GM23338 (cell line): ENCODE measurements at regions not wholly inside any gene's neighbourhood (a gene's known extent, or its start where the extent isn't known, plus 50 kb on each side); places are given as distances from the start of the nearest gene placed in this dataset.

Experiments used
- CREB1 ChIP-seq: fragments of 250-450 bp; sonication (Bioruptor Pico); IDR thresholded peaks from 2 replicates; pipeline ENCODE4 v1.5.0; 2020; ENCODE audit warnings: low read depth, mild to moderate bottlenecking, moderate library complexity
- CTCF ChIP-seq, 2 experiments: fragments of 200-600 bp in 1 of 2; sonication (generic) in 1 of 2; conservative IDR thresholded peaks; 2 replicates each; pipeline versions ENCODE4 v1.5.1 to v1.6.1; 2016 to 2017; ENCODE audit warnings: antibody characterized with exemption in 2 of 2, low read depth in 2 of 2, mild to moderate bottlenecking in 2 of 2, moderate library complexity in 1 of 2
- EZH2 ChIP-seq: fragments of 200-600 bp; sonication (generic); IDR thresholded peaks from one replicate; pipeline ENCODE4 v1.8.0; 2017; ENCODE audit warnings: antibody characterized with exemption, mild to moderate bottlenecking, low read depth; ENCODE audit not compliant: unreplicated experiment
- POLR2AphosphoS5 ChIP-seq: IDR thresholded peaks from 2 replicates; pipeline ENCODE4 v1.6.1; 2016; ENCODE audit warnings: antibody characterized with exemption, low read depth

- TF ChIP-seq CTCF (conservative IDR thresholded peaks at IDR 0.05; ENCODE audit: low read depth in 2 of 2) (no peak), EZH2 (no peak), POLR2AphosphoS5 (no peak), CREB1 (no peak)
These were observed 113.2 kb upstream of the RBPJ start for GRCh38 chr4:26207631-26208030.
